ENCODE measurements at regions not wholly inside any gene's neighbourhood (a gene's known extent, or its start where the extent isn't known, plus 50 kb on each side); places are given as distances from the start of the nearest gene placed in this dataset.

DNA sequence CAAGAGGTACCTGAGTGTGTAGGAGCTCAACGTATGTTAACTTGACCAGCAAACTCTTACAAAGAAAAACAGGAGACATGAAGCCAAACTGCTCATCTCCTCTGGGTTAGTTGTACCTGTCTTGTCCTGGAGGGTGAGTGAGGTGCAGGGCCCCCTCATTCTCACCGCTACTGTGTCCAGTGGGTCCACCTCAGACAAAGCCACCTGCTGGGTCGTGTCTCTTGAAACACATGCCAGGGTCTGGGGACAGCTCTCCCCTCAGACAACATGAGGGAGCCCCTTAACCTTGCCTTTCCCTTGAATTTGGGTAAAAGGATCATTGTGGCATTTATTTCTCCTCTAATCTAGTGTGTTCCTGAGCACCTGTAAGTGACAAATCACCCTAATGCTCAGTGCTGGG is 185.6 kb downstream of the TLE3 start:
- Mint-ChIP-seq H3K9me3 (peaks cover 5% of the 10 kb centered on the region), H3K4me3 (no peak overlapping the region), H3K36me3 (ENCODE audit: low read depth) (no peaks in the 10 kb centered on the region), H3K4me1 (peaks cover 20% of the 10 kb centered on the region), H3K27ac (ENCODE audit: unreplicated experiment) (no peak overlapping the region), H3K27me3 (ENCODE audit: low read depth) (peaks cover 31% of the 10 kb centered on the region)
- DNase-seq (ENCODE audit: low read depth, low spot score), result no peak
- TF ChIP-seq, protein P1, sequence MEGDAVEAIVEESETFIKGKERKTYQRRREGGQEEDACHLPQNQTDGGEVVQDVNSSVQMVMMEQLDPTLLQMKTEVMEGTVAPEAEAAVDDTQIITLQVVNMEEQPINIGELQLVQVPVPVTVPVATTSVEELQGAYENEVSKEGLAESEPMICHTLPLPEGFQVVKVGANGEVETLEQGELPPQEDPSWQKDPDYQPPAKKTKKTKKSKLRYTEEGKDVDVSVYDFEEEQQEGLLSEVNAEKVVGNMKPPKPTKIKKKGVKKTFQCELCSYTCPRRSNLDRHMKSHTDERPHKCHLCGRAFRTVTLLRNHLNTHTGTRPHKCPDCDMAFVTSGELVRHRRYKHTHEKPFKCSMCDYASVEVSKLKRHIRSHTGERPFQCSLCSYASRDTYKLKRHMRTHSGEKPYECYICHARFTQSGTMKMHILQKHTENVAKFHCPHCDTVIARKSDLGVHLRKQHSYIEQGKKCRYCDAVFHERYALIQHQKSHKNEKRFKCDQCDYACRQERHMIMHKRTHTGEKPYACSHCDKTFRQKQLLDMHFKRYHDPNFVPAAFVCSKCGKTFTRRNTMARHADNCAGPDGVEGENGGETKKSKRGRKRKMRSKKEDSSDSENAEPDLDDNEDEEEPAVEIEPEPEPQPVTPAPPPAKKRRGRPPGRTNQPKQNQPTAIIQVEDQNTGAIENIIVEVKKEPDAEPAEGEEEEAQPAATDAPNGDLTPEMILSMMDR (conservative IDR thresholded peaks at IDR 0.05), result no peak

- H3K36me3 Mint-ChIP-seq (ENCODE audit: low read depth), result no peaks in the 10 kb centered on the region
- H3K27me3 Mint-ChIP-seq (ENCODE audit: low read depth), result peaks cover 34% of the 10 kb centered on the region
- no peak overlapping the region for H3K4me3 Mint-ChIP-seq
- peaks cover 2% of the 10 kb centered on the region for H3K9me3 Mint-ChIP-seq
- DNase-seq (ENCODE audit: low read depth, low spot score), result no peak
- peak overlapping the region; percentile 27 for H3K27ac Mint-ChIP-seq (ENCODE audit: unreplicated experiment)
- H3K4me1 Mint-ChIP-seq, result peaks cover 17% of the 10 kb centered on the region
- TF ChIP-seq, protein P1 (conservative IDR thresholded peaks at IDR 0.05), result no peak
These were observed 183.7 kb downstream of the TLE3 start for GRCh38 chr15:69914040-69914439.

- H3K9me3 Mint-ChIP-seq, result peaks cover under 1% of the 10 kb centered on the region
- TF ChIP-seq, protein P1 (conservative IDR thresholded peaks at IDR 0.05), result no peak
- no peak overlapping the region for H3K4me3 Mint-ChIP-seq
- no peak for DNase-seq (ENCODE audit: low read depth, low spot score)
- no peaks in the 10 kb centered on the region for H3K36me3 Mint-ChIP-seq (ENCODE audit: low read depth)
- peaks cover 24% of the 10 kb centered on the region for H3K4me1 Mint-ChIP-seq
- no peak overlapping the region for H3K27ac Mint-ChIP-seq (ENCODE audit: unreplicated experiment)
- peaks cover 32% of the 10 kb centered on the region for H3K27me3 Mint-ChIP-seq (ENCODE audit: low read depth)
These were observed 182.8 kb downstream of the TLE3 start for GRCh38 chr15:69914960-69915359.

GRCh38 chr15:69916169-69916785 is 181.4 kb downstream of the TLE3 start:
- peaks cover 32% of the 10 kb centered on the region for H3K4me1 Mint-ChIP-seq
- H3K9me3 Mint-ChIP-seq, result no peaks in the 10 kb centered on the region
- peaks cover 30% of the 10 kb centered on the region for H3K27me3 Mint-ChIP-seq (ENCODE audit: low read depth)
- TF ChIP-seq, protein P1 (conservative IDR thresholded peaks at IDR 0.05), result no peak
- no peak for DNase-seq (ENCODE audit: low read depth, low spot score)
- no peak overlapping the region for H3K27ac Mint-ChIP-seq (ENCODE audit: unreplicated experiment)
- no peak overlapping the region for H3K4me3 Mint-ChIP-seq
- no peaks in the 10 kb centered on the region for H3K36me3 Mint-ChIP-seq (ENCODE audit: low read depth)

GRCh38 chr15:69917056-69917455 is 180.7 kb downstream of the TLE3 start:
- Mint-ChIP-seq H3K27me3 (ENCODE audit: low read depth) (peaks cover 27% of the 10 kb centered on the region), H3K4me3 (no peak overlapping the region), H3K9me3 (no peaks in the 10 kb centered on the region), H3K4me1 (peaks cover 36% of the 10 kb centered on the region), H3K36me3 (ENCODE audit: low read depth) (no peaks in the 10 kb centered on the region), H3K27ac (ENCODE audit: unreplicated experiment) (peak overlapping the region; percentile 36)
- TF ChIP-seq, protein P1 (conservative IDR thresholded peaks at IDR 0.05), result no peak
- no peak for DNase-seq (ENCODE audit: low read depth, low spot score)
